GM23338 (cell line): ENCODE measurements at regions not wholly inside any gene's neighbourhood (a gene's known extent, or its start where the extent isn't known, plus 50 kb on each side); places are given as distances from the start of the nearest gene placed in this dataset.

Source experiments
- CTCF ChIP-seq, 2 experiments: fragments of 200-600 bp in 1 of 2; sonication (generic) in 1 of 2; conservative IDR thresholded peaks; 2 replicates each; pipeline versions ENCODE4 v1.5.1 to v1.6.1; 2016 to 2017; ENCODE audit warnings: antibody characterized with exemption in 2 of 2, low read depth in 2 of 2, mild to moderate bottlenecking in 2 of 2, moderate library complexity in 1 of 2
- EZH2 ChIP-seq: fragments of 200-600 bp; sonication (generic); IDR thresholded peaks from one replicate; pipeline ENCODE4 v1.8.0; 2017; ENCODE audit warnings: antibody characterized with exemption, mild to moderate bottlenecking, low read depth; ENCODE audit not compliant: unreplicated experiment
- REST ChIP-seq: IDR thresholded peaks from one replicate; pipeline ENCODE4 v1.6.1; 2018; ENCODE audit warnings: antibody characterized with exemption; ENCODE audit not compliant: unreplicated experiment
- STAT1 ChIP-seq: IDR thresholded peaks from one replicate; pipeline ENCODE4 v1.6.1; 2016; ENCODE audit warnings: antibody characterized with exemption; ENCODE audit not compliant: unreplicated experiment
- ZNF114 ChIP-seq: fragments of 250-450 bp; sonication (Bioruptor Pico); IDR thresholded peaks from 2 replicates; pipeline ENCODE4 v1.5.0; 2020; ENCODE audit warnings: mild to moderate bottlenecking, moderate library complexity

GRCh38 chr9:81512641-81513040 is 176.7 kb downstream of the TLE1 start:
- TF ChIP-seq CTCF (conservative IDR thresholded peaks at IDR 0.05; ENCODE audit: low read depth in 2 of 2): no peak
- TF ChIP-seq REST: no peak
- TF ChIP-seq ZNF114: no peak
- TF ChIP-seq EZH2: no peak
- no peak for TF ChIP-seq STAT1
